Suprapubic skin (tissue), 4 donors: ENCODE measurements at regions not wholly inside any gene's neighbourhood (a gene's known extent, or its start where the extent isn't known, plus 50 kb on each side); places are given as distances from the start of the nearest gene placed in this dataset.

Source experiments
- CTCF ChIP-seq, 2 donors: fragments of 200-600 bp in 1 of 2; fragments of 450-650 bp in 1 of 2; sonication (generic) in 1 of 2; IDR thresholded peaks; one replicate each; pipeline ENCODE4 v1.5.1; 2016 to 2019; ENCODE audit warnings: antibody characterized with exemption in 2 of 2, mild to moderate bottlenecking in 1 of 2, moderate library complexity in 1 of 2
- POLR2A ChIP-seq, 2 donors: fragments of 450-650 bp; IDR thresholded peaks; one replicate each; pipeline ENCODE4 v1.6.1; 2017; ENCODE audit warnings: antibody characterized with exemption in 2 of 2, mild to moderate bottlenecking in 2 of 2, moderate library complexity in 2 of 2
- POLR2AphosphoS5 ChIP-seq, 3 donors: sonication (generic); formaldehyde crosslinking; IDR thresholded peaks; one replicate each; pipeline ENCODE4 v1.6.1; 2017; ENCODE audit warnings: antibody characterized with exemption in 3 of 3

GRCh38 chr14:86035882-86036281 is 505.9 kb downstream of the FLRT2 start:
- TF ChIP-seq CTCF (IDR thresholded peaks at IDR 0.05) (no peak), POLR2A (IDR thresholded peaks at IDR 0.05) (no peak), POLR2AphosphoS5 (IDR thresholded peaks at IDR 0.05) (no peak)
